ENCODE measurements at regions not wholly inside any gene's neighbourhood (a gene's known extent, or its start where the extent isn't known, plus 50 kb on each side); places are given as distances from the start of the nearest gene placed in this dataset.
A peak's percentile ranks its signal among the peaks of the same experiment; 100 is the strongest.

DNA sequence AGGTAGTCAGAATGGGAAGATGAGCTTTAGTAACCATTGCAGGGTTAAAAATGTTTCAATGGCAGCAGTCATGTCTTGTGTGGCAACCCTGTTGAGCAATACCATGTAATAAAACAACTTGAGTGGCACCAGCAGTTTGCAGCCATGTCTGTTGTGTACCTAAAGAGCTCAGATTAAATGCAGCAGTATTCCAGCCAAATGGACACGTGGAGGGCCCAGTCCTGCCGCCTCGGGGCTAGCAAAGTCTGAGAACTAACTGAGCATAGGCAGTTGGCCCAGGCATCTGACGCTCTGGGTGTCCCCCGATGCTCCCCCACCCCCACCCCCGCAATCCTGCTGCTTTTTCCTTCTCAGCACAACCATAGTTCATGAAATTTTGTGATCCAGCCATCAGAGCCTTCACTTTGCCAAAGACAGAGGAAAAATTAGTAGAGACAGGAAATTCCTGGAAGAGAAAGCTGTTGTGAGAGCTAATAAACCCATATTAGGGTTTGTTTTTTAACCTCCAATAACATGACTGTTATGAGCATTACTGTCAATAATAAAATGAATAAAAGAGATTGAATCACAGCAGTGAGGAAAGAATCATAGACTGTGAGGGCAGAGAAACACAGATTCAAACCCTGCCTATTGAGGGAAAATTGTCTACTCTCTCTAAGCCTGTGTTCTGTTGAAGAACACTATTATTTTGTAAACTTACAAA is 220.6 kb upstream of the RHOBTB1 start:
- TF ChIP-seq POLR2A (IDR thresholded peaks at IDR 0.05) (no peak), POLR2AphosphoS5 (IDR thresholded peaks at IDR 0.05) (peak in 1 of 3 donors; percentile 69)
- TF ChIP-seq, protein P1, sequence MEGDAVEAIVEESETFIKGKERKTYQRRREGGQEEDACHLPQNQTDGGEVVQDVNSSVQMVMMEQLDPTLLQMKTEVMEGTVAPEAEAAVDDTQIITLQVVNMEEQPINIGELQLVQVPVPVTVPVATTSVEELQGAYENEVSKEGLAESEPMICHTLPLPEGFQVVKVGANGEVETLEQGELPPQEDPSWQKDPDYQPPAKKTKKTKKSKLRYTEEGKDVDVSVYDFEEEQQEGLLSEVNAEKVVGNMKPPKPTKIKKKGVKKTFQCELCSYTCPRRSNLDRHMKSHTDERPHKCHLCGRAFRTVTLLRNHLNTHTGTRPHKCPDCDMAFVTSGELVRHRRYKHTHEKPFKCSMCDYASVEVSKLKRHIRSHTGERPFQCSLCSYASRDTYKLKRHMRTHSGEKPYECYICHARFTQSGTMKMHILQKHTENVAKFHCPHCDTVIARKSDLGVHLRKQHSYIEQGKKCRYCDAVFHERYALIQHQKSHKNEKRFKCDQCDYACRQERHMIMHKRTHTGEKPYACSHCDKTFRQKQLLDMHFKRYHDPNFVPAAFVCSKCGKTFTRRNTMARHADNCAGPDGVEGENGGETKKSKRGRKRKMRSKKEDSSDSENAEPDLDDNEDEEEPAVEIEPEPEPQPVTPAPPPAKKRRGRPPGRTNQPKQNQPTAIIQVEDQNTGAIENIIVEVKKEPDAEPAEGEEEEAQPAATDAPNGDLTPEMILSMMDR (IDR thresholded peaks at IDR 0.05) = no peak

All from breast epithelium (tissue), 3 donors.